GM21619 (cell line): ENCODE measurements at regions not wholly inside any gene's neighbourhood (a gene's known extent, or its start where the extent isn't known, plus 50 kb on each side); places are given as distances from the start of the nearest gene placed in this dataset.
A peak's percentile ranks its signal among the peaks of the same experiment; 100 is the strongest.

ENCODE experiments used
- ATAC-seq: cut with Tn5 transposase; IDR thresholded peaks from one replicate; pipeline ENCODE4 v1.9.1; 2021; ENCODE audit not compliant: unreplicated experiment

DNA sequence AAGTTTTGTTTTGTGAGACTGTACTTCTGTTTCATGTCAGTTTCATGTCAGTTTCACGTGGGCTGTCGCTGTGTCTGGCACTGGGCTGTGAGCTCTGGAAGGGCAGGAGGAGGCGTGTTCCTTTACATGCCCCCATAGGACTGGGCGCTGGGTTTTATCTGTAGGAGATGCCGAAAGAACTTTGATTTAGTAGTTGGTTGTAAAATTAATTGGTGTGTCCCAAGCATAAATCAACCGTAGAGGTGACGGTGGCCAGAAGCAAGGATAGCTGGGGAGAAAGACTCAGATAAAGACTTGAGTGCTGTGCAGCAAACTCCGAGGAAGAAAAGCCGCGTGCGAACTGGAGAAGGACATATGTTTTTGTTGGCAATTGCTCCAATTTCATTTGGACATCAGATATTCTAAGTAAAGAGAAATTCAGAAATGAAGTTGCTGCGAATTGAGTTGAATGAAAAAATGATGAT, 182.5 kb downstream of the VRK1 start:
- no peak for ATAC-seq

DNA sequence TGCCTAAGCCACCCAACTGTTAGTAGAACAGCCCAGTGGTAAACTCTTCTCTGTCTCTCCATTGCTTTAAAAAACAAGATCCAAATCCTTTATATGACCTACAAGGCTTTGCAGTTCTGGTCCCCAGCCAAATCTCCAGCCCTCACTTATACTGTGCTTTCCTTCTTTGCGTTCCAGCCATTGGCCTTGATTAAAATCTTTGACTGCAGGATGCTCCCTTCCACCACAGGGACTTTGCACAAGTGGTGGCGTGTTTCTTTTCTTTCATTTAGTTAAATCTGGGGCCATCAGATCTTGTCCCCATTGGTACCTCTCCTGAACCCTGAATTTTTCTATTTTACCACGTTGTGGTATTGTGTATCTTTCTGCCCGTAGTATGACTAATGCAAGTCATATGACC, 183.7 kb downstream of the VRK1 start:
- no peak for ATAC-seq

- ATAC-seq, result no peak
Measured at GRCh38 chr14:96986256-96987085, 189.3 kb downstream of the VRK1 start.

DNA sequence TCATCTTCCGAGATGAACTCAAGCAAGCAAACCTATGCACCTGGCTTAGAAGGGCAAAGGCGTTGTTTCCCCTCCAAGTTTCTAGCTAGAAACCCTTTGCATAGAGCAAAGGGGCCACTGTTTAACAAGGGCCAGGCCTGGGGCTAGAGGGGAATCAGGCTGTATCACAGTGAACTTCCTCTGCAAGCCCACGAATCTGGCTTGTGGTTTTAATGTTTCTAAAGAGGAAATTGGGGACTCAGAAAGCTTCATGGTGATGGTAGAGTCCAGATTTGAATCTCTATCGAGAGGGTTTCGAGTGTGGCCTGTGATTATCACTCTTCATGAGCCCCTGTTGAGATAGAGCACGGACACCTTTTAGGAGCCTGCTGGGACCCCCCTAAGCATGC, 189.9 kb downstream of the VRK1 start:
- ATAC-seq, result no peak

GRCh38 chr14:96987771-96988170, 190.6 kb downstream of the VRK1 start:
- no peak for ATAC-seq

DNA sequence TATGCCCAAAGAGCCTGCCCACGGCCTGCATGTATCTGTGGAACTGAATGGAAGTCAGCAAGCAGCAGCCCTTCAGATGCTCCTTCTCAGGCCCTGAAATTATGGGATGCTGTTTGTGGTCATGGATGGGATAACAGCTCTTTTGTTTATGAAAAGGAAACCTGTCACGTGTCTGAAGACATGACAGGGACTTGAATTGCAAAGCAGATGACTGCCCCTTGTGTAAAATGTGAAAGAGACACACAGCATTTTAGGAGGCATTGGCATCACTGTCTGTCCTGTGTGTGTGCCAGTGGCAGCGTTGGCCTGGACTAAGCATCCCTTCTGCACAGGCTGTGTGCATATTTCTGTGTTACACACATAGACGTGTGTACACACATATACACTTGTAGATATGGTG, 192.1 kb downstream of the VRK1 start:
- ATAC-seq, result no peak

DNA sequence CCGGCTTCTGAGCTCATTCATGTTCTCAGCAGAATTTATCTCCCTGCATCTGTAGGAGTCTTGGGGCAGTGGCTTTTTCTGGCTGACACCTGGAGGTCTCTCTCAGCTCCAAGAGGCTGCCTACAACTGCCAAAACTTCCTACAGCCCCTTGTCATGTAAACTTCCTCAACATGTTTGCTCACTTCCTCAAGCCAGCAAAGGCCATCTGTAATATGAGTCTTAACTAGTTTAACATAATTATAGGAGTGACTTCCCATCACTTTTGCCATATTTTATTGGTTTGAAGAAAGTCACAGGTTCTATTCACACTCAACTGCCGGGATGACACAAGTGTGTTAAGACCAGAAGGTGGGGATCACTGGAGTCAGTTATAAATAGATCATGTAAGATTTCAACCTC, 194.0 kb downstream of the VRK1 start:
- ATAC-seq, result no peak

- no peak for ATAC-seq
Measured at GRCh38 chr14:96994999-96995398, 197.8 kb downstream of the VRK1 start.

DNA sequence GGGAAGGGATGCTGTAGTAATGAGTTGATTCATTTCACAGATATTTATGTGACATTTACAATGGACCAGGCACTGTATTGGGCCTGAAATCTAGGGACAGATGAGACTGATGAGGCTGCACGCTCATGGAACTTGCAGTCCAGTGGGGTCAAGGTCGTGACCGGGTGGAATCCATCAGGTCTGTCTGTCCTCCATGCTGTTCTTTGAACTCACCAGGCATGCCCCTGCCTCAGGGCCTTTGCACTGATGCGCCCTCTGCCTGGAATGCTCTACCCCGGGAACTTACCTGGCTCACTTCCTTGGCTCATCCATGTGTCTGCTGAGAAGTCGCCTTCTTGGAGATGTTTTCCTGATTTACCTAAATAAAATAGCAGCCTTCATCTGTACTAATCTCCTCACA, 200.1 kb downstream of the VRK1 start:
- no peak for ATAC-seq

DNA sequence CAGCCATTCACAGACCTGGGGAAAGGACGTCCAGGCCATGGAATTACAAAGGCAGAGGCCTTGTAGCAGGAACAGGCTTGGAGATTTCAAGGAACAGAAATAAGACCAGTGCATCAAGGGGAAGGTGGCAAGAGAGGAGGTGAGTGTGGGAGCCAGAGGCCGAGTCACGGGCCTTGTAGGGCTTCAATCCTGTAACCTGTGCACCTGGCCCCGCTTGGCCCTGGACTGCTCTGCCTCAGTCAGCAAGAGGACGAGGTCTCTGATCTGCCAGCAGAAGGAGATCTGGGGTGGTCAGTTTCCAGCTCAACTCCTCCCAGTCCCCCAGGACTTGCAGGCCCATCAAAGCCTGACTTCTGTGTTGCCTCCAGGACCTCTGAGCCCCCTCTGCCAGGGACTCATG, 200.8 kb downstream of the VRK1 start:
- no peak for ATAC-seq

- no peak for ATAC-seq
Measured at GRCh38 chr14:96999654-97000155, 202.5 kb downstream of the VRK1 start.

- no peak for ATAC-seq
Measured at GRCh38 chr14:97002454-97002853, 205.3 kb downstream of the VRK1 start.

GRCh38 chr14:97005934-97006333, 208.8 kb downstream of the VRK1 start:
- no peak for ATAC-seq

DNA sequence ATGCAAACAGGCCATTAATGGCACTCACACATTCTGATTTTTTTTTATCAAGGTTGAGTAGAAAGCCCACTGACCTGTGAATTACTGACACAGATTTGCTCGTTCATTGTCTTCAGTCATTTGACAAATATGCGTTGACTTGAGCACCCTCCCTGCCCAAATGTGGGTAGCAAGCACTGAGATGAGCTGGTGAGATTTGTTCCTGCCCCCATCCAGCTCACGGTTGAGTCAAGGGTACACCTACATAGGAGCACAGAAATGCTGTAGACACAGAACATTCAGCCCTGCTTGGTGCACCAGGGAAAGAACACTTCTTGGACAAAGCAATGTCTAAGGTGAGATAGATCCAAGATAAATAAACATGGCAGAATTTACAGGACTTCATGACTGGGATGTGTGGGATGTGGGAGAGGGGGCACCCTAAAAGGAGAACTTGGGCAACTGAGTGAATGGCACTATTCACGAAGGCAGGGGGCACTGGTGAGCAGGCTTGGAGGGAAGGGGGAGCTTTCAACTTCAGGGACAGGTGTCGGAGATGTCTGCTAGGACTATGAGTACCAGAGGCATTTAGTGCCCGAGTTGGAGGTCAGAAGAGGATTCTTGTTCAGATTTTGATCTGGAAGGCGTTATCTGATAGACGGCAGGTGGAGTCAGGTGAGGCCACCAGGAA, 213.4 kb downstream of the VRK1 start:
- no peak for ATAC-seq

- ATAC-seq, result no peak
Measured at GRCh38 chr14:97013878-97014277, 216.7 kb downstream of the VRK1 start.

DNA sequence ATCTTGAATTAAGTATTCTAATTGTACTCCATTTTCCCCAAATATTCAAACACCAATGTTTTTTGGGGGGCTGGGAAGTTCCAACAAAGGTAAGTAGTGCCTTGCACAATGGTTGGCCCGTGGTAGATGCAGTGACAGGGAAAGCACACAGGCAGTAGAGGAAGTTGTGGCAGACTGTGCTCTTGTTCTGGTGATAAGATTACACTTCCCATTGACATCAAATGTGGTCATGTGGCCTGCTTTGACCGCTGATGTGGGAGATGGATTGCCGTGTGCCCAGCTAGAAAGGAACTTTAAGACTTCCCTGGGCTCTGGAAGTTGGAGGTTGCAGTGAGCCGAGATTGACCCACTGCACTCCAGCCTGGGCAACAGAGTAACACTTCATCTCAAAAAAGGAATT, 223.8 kb downstream of the VRK1 start:
- ATAC-seq, result no peak

- ATAC-seq, result no peak
Measured at GRCh38 chr14:97021571-97022168, 224.5 kb downstream of the VRK1 start.

- no peak for ATAC-seq
Measured at GRCh38 chr14:97022741-97023140, 225.6 kb downstream of the VRK1 start.

- no peak for ATAC-seq
Measured at GRCh38 chr14:97023871-97024270, 226.7 kb downstream of the VRK1 start.

DNA sequence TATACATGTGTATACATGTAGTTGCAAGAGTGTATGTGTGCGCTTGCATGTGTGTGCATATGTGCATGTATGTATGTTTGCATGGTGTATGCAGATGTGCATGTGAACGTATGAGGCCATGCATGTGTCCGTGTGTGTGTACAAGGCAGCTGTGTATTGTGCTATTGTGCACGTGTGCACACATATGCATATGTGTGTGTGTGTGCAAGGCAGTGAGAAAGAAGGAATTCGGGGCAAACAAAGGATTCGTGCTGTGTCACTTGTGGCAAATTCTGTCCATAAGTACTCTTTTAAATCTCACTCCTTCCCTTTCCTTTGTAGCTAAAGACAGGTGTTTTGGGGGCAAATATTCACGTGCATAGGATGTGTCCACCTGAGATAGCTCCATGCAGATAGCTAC, 227.1 kb downstream of the VRK1 start:
- no peak for ATAC-seq

- peak; percentile 68 for ATAC-seq
Measured at GRCh38 chr14:97025722-97026121, 228.5 kb downstream of the VRK1 start.
